ENCODE measurements at regions not wholly inside any gene's neighbourhood (a gene's known extent, or its start where the extent isn't known, plus 50 kb on each side); places are given as distances from the start of the nearest gene placed in this dataset.

- TF ChIP-seq CTCF (IDR thresholded peaks at IDR 0.05) (no peak), POLR2A (IDR thresholded peaks at IDR 0.05) (no peak)
These were observed 281.9 kb upstream of the ISX start for GRCh38 chr22:34784056-34784455.

All from body of pancreas (tissue), 4 donors.